Neural crest cell (in vitro differentiated cells): ENCODE measurements at regions not wholly inside any gene's neighbourhood (a gene's known extent, or its start where the extent isn't known, plus 50 kb on each side); places are given as distances from the start of the nearest gene placed in this dataset.

ENCODE experiments used
- DNase-seq: peaks from one replicate; pipeline ENCODE4 v3.0.0; 2021; ENCODE audit warnings: low read depth, mixed read lengths, low spot score
- H3K27ac Mint-ChIP-seq: one replicate; pipeline ENCODE4 v1.8.0; 2021; ENCODE audit warnings: mild to moderate bottlenecking, mixed read lengths; ENCODE audit not compliant: unreplicated experiment
- H3K27me3 Mint-ChIP-seq: 2 replicates; pipeline ENCODE4 v1.8.0; 2021; ENCODE audit warnings: low read depth, mild to moderate bottlenecking, mixed read lengths
- H3K36me3 Mint-ChIP-seq: 2 replicates; pipeline ENCODE4 v1.8.0; 2021; ENCODE audit warnings: low read depth, mild to moderate bottlenecking, mixed read lengths
- H3K4me1 Mint-ChIP-seq: 2 replicates; pipeline ENCODE4 v1.8.0; 2021; ENCODE audit warnings: mixed read lengths
- H3K4me3 Mint-ChIP-seq: one replicate; pipeline ENCODE4 v1.8.0; 2021; ENCODE audit warnings: mild to moderate bottlenecking, mixed read lengths
- H3K9me3 Mint-ChIP-seq: 2 replicates; pipeline ENCODE4 v1.8.0; 2021; ENCODE audit warnings: mixed read lengths
- CTCF ChIP-seq: fragments of 200-600 bp; sonication (generic); conservative IDR thresholded peaks from 2 replicates; pipeline ENCODE4 v1.5.0; 2021; ENCODE audit warnings: antibody characterized with exemption, mild to moderate bottlenecking

DNA sequence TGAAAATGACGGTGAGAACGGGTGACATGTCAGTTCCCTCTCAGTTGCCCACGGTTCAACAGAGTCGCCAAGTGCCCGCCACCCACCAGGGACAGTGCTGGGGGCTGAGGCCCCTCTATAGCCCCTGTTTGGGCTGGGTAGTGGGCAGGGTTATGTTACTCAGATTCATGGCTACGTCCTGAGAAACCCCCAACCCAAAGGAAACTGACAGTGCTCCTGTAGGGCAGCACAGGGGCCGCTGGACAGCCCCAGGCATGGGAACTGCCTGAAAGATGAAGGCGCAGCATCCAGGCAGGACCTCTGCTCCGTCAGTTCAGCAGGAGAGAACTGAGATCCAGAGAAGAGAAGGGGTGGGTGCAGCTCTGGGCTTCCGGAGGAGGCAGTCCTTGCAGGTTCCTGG, 118.9 kb upstream of the PMEPA1 start:
- Mint-ChIP-seq H3K9me3 (no peaks in the 10 kb centered on the region), H3K4me1 (peaks cover 9% of the 10 kb centered on the region), H3K36me3 (no peaks in the 10 kb centered on the region), H3K4me3 (no peak overlapping the region), H3K27ac (peak overlapping the region; percentile 43), H3K27me3 (no peaks in the 10 kb centered on the region)
- DNase-seq = no peak
- TF ChIP-seq CTCF = no peak

DNA sequence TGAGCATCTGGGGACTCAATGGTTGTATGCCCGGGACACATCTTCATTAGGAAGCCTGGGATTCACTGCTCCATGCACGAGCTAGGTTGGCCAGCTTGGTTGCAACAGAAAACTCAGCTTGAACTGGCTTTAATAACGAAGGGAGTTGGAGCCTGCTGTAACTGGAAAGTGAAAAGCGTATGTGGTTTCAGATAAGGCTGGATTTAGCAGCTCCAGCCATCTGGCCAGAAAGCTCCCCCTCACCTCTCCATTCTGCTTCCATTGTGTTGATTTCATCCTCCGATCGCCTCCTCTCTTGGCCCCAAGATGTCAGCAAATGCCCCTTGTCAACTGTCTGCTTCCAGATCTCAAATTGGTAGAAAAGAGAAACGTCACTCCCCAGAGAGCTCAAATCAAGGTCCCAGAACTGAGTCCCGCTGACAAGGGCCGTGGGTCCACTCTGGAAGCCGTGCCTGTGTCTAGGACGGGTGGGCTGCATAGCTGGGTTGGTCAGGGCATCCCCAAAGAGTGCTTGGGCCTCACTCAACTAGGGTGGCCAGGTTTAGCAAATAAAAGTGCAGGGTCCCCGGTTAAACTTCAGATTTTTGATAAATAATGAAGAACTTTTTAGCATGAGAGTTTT, 117.0 kb upstream of the PMEPA1 start:
- Mint-ChIP-seq H3K4me3 (no peak overlapping the region), H3K27me3 (no peaks in the 10 kb centered on the region), H3K4me1 (peaks cover 9% of the 10 kb centered on the region), H3K36me3 (no peaks in the 10 kb centered on the region), H3K9me3 (no peaks in the 10 kb centered on the region), H3K27ac (no peak overlapping the region)
- no peak for TF ChIP-seq CTCF
- no peak for DNase-seq

DNA sequence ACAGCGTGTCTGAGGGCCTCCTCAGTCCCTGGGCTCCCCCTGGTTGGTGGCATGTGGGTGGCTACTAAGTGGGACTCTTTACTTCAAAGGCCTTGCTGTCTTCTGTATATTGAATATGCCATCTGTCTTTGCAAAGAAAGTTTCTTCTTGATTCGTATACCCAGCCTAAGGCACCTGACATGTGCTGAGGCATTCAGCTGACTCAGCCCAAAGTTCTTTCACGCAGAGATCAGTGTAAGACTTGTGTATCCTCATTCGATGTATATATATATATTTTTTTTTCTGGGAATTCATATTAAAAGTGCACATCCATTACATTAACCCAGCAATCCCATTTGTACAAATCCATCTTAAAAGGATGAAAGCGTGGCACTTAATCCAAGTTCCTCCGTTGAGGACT, 115.1 kb upstream of the PMEPA1 start:
- no peak for DNase-seq
- TF ChIP-seq CTCF = no peak
- Mint-ChIP-seq H3K9me3 (no peaks in the 10 kb centered on the region), H3K27me3 (peaks cover 11% of the 10 kb centered on the region), H3K36me3 (no peaks in the 10 kb centered on the region), H3K4me3 (no peak overlapping the region), H3K4me1 (peaks cover 9% of the 10 kb centered on the region), H3K27ac (no peak overlapping the region)

- Mint-ChIP-seq H3K4me1 (no peaks in the 10 kb centered on the region), H3K4me3 (no peak overlapping the region), H3K9me3 (no peaks in the 10 kb centered on the region), H3K36me3 (no peaks in the 10 kb centered on the region), H3K27me3 (peaks cover 20% of the 10 kb centered on the region), H3K27ac (no peak overlapping the region)
- no peak for DNase-seq
- no peak for TF ChIP-seq CTCF
These were observed 112.1 kb upstream of the PMEPA1 start for GRCh38 chr20:57821935-57822334.

GRCh38 chr20:57819691-57820380, 110.0 kb upstream of the PMEPA1 start:
- peaks cover 20% of the 10 kb centered on the region for H3K27me3 Mint-ChIP-seq
- H3K4me3 Mint-ChIP-seq = no peak overlapping the region
- H3K36me3 Mint-ChIP-seq = no peaks in the 10 kb centered on the region
- DNase-seq = no peak
- TF ChIP-seq CTCF = no peak
- H3K9me3 Mint-ChIP-seq = no peaks in the 10 kb centered on the region
- H3K27ac Mint-ChIP-seq = no peak overlapping the region
- H3K4me1 Mint-ChIP-seq = no peaks in the 10 kb centered on the region
